Fibroblast of lung (primary cell): ENCODE measurements at regions not wholly inside any gene's neighbourhood (a gene's known extent, or its start where the extent isn't known, plus 50 kb on each side); places are given as distances from the start of the nearest gene placed in this dataset.

Source experiments
- DNase-seq, 2 donors: peaks; one replicate each; pipeline versions ENCODE4 v3.0.0 to v3.0.0-alpha.2; 2010; ENCODE audit warnings: low read depth in 2 of 2
- H2AFZ ChIP-seq: 2 replicates; pipeline ENCODE4 v1.5.1; 2012; ENCODE audit warnings: low read length, control low read depth, inconsistent platforms
- H3K27ac ChIP-seq: 2 replicates; pipeline ENCODE4 v1.5.1; 2011; ENCODE audit warnings: low read length, control low read depth; ENCODE audit not compliant: insufficient read depth
- H3K27me3 ChIP-seq: 2 replicates; pipeline ENCODE4 v1.5.1; 2011; ENCODE audit warnings: mild to moderate bottlenecking, low read length; ENCODE audit not compliant: control insufficient read depth, insufficient read depth
- H3K36me3 ChIP-seq: 2 replicates; pipeline ENCODE4 v1.5.1; 2011; ENCODE audit warnings: low read length; ENCODE audit not compliant: control insufficient read depth, insufficient read depth
- H3K4me1 ChIP-seq: 2 replicates; pipeline ENCODE4 v1.5.1; 2011; ENCODE audit warnings: low read length; ENCODE audit not compliant: control insufficient read depth, insufficient read depth; ENCODE audit errors: extremely low read depth
- H3K4me2 ChIP-seq: 2 replicates; pipeline ENCODE4 v1.5.1; 2011; ENCODE audit warnings: low read length, control low read depth; ENCODE audit not compliant: insufficient read depth; ENCODE audit errors: extremely low read depth
- H3K4me3 ChIP-seq, 4 experiments: fragments of 200-600 bp in 1 of 4; sonication (generic) in 1 of 4; replicated peaks in 1 of 4; 2 replicates each; pipeline ENCODE4 v1.5.1; 2011 to 2016; ENCODE audit warnings: low read length in 4 of 4, low read depth in 3 of 4, mild to moderate bottlenecking in 3 of 4, control low read depth in 2 of 4, inconsistent platforms in 1 of 4, mixed read lengths in 1 of 4; ENCODE audit not compliant: insufficient read depth in 1 of 4; ENCODE audit errors: control extremely low read depth in 1 of 4
- H3K79me2 ChIP-seq: 2 replicates; pipeline ENCODE4 v1.5.1; 2012; ENCODE audit warnings: mild to moderate bottlenecking, low read length, inconsistent platforms; ENCODE audit not compliant: control insufficient read depth, insufficient read depth
- H3K9ac ChIP-seq: 2 replicates; pipeline ENCODE4 v1.5.1; 2011; ENCODE audit warnings: mild to moderate bottlenecking, low read length, control low read depth; ENCODE audit not compliant: insufficient read depth
- H3K9me3 ChIP-seq: 2 replicates; pipeline ENCODE4 v1.5.1; 2012; ENCODE audit warnings: low read depth, low read length; ENCODE audit not compliant: control insufficient read depth, insufficient read depth
- H4K20me1 ChIP-seq: 2 replicates; pipeline ENCODE4 v1.5.1; 2011; ENCODE audit warnings: low read length; ENCODE audit not compliant: control insufficient read depth, insufficient read depth; ENCODE audit errors: extremely low read depth
- CTCF ChIP-seq, 2 donors: IDR thresholded peaks in 1 of 2; conservative IDR thresholded peaks in 1 of 2; 1 replicate in 1 of 2; 2 replicates in 1 of 2; pipeline ENCODE4 v1.5.1; 2011 to 2012; ENCODE audit warnings: low read length in 2 of 2, control low read depth in 1 of 2, inconsistent platforms in 1 of 2, low read depth in 1 of 2, mild to moderate bottlenecking in 1 of 2
- EZH2 ChIP-seq: IDR thresholded peaks from 2 replicates; pipeline ENCODE4 v1.5.1; 2012; ENCODE audit warnings: low read length, control low read depth, mild to moderate bottlenecking; ENCODE audit errors: missing control alignments

- H3K27ac ChIP-seq: no peak overlapping the region
- H3K27me3 ChIP-seq: no peaks in the 10 kb centered on the region
- H3K4me2 ChIP-seq: no peak overlapping the region
- TF ChIP-seq EZH2 (no peak), CTCF (conservative IDR thresholded peaks at IDR 0.05 in 1 of 2, IDR thresholded peaks at IDR 0.05 in 1 of 2; ENCODE audit: low read depth in 1 of 2, low read length in 2 of 2) (no peak)
- H4K20me1 ChIP-seq: no peaks in the 10 kb centered on the region
- no peak overlapping the region for H2AFZ ChIP-seq
- DNase-seq: peak in 1 of 2 donors; percentile 17
- H3K4me1 ChIP-seq: no peaks in the 10 kb centered on the region
- H3K4me3 ChIP-seq: no peak overlapping the region
- H3K79me2 ChIP-seq: no peaks in the 10 kb centered on the region
- H3K36me3 ChIP-seq: no peaks in the 10 kb centered on the region
- no peaks in the 10 kb centered on the region for H3K9me3 ChIP-seq
- no peak overlapping the region for H3K9ac ChIP-seq
These were observed 968.5 kb downstream of the AACS start for GRCh38 chr12:126033751-126034150.

- no peak for TF ChIP-seq EZH2
- TF ChIP-seq CTCF (conservative IDR thresholded peaks at IDR 0.05 in 1 of 2, IDR thresholded peaks at IDR 0.05 in 1 of 2; ENCODE audit: low read depth in 1 of 2, low read length in 2 of 2): no peak
- no peaks in the 10 kb centered on the region for H4K20me1 ChIP-seq
- H3K9ac ChIP-seq: no peak overlapping the region
- no peaks in the 10 kb centered on the region for H3K9me3 ChIP-seq
- no peak for DNase-seq
- no peak overlapping the region for H2AFZ ChIP-seq
- no peaks in the 10 kb centered on the region for H3K79me2 ChIP-seq
- no peak overlapping the region for H3K4me2 ChIP-seq
- H3K27me3 ChIP-seq: no peaks in the 10 kb centered on the region
- H3K27ac ChIP-seq: no peak overlapping the region
- H3K4me1 ChIP-seq: no peaks in the 10 kb centered on the region
- no peak overlapping the region for H3K4me3 ChIP-seq
- no peaks in the 10 kb centered on the region for H3K36me3 ChIP-seq
These were observed 971.1 kb downstream of the AACS start for GRCh38 chr12:126036348-126036747.

- Histone ChIP-seq H4K20me1 (no peaks in the 10 kb centered on the region), H3K4me2 (no peak overlapping the region), H3K9ac (no peak overlapping the region), H3K4me1 (no peaks in the 10 kb centered on the region), H3K9me3 (no peaks in the 10 kb centered on the region), H3K27ac (no peak overlapping the region), H3K79me2 (no peaks in the 10 kb centered on the region), H2AFZ (no peak overlapping the region), H3K27me3 (no peaks in the 10 kb centered on the region), H3K36me3 (no peaks in the 10 kb centered on the region), H3K4me3 (no peak overlapping the region)
- TF ChIP-seq EZH2: no peak
- no peak for TF ChIP-seq CTCF (conservative IDR thresholded peaks at IDR 0.05 in 1 of 2, IDR thresholded peaks at IDR 0.05 in 1 of 2; ENCODE audit: low read depth in 1 of 2, low read length in 2 of 2)
- DNase-seq: no peak
These were observed 973.2 kb downstream of the AACS start for GRCh38 chr12:126038434-126038833.
